Liver (tissue), 8 donors: ENCODE measurements at regions not wholly inside any gene's neighbourhood (a gene's known extent, or its start where the extent isn't known, plus 50 kb on each side); places are given as distances from the start of the nearest gene placed in this dataset.

ENCODE experiments used
- DNase-seq: peaks from one replicate; pipeline ENCODE4 v3.0.0-alpha.2; 2017; ENCODE audit warnings: low spot score
- H3K27ac ChIP-seq, 2 donors: one replicate each; pipeline ENCODE4 v1.7.0; 2013; ENCODE audit warnings: inconsistent platforms in 2 of 2, low read length in 2 of 2, control low read depth in 1 of 2, low read depth in 1 of 2, mild to moderate bottlenecking in 1 of 2
- H3K27me3 ChIP-seq, 4 donors: one replicate each; pipeline versions ENCODE4 v1.6.1 to v1.7.0; 2013; ENCODE audit warnings: low read length in 3 of 4, inconsistent platforms in 1 of 4, mild to moderate bottlenecking in 1 of 4, moderate library complexity in 1 of 4; ENCODE audit not compliant: control insufficient read depth in 4 of 4, insufficient read depth in 4 of 4
- H3K36me3 ChIP-seq, 4 donors: one replicate each; pipeline versions ENCODE4 v1.6.1 to v1.7.0; 2013; ENCODE audit warnings: low read length in 3 of 4, mild to moderate bottlenecking in 3 of 4, low read depth in 1 of 4, moderate library complexity in 1 of 4; ENCODE audit not compliant: control insufficient read depth in 4 of 4, insufficient read depth in 3 of 4
- H3K4me1 ChIP-seq, 4 donors: one replicate each; pipeline versions ENCODE4 v1.6.1 to v1.7.0; 2013; ENCODE audit warnings: low read length in 3 of 4, mild to moderate bottlenecking in 3 of 4, moderate library complexity in 1 of 4; ENCODE audit not compliant: control insufficient read depth in 4 of 4, insufficient read depth in 4 of 4
- H3K4me3 ChIP-seq, 3 donors: one replicate each; pipeline versions ENCODE4 v1.6.1 to v1.7.0; 2013; ENCODE audit warnings: low read length in 3 of 3, control low read depth in 1 of 3, low read depth in 1 of 3, mild to moderate bottlenecking in 1 of 3
- H3K9ac ChIP-seq, 2 donors: one replicate each; pipeline ENCODE4 v1.7.0; 2013; ENCODE audit warnings: low read length in 2 of 2, mild to moderate bottlenecking in 2 of 2, moderate library complexity in 2 of 2, control low read depth in 1 of 2, low read depth in 1 of 2
- H3K9me3 ChIP-seq, 4 donors: one replicate each; pipeline versions ENCODE4 v1.6.1 to v1.7.0; 2013; ENCODE audit warnings: low read length in 3 of 4; ENCODE audit not compliant: control insufficient read depth in 4 of 4
- EGR1 ChIP-seq, 2 donors: IDR thresholded peaks; 2 replicates each; pipeline ENCODE4 v1.6.1; 2016 to 2018; ENCODE audit warnings: antibody characterized with exemption in 2 of 2, low read depth in 2 of 2
- FOXA1 ChIP-seq: IDR thresholded peaks from 2 replicates; pipeline ENCODE4 v1.6.1; 2016; ENCODE audit warnings: antibody characterized with exemption
- FOXA2 ChIP-seq: IDR thresholded peaks from 2 replicates; pipeline ENCODE4 v1.6.1; 2016; ENCODE audit warnings: antibody characterized with exemption
- GABPA ChIP-seq, 2 donors: IDR thresholded peaks in 1 of 2; conservative IDR thresholded peaks in 1 of 2; 2 replicates each; pipeline ENCODE4 v1.6.1; 2016; ENCODE audit warnings: antibody characterized with exemption in 2 of 2, mild to moderate bottlenecking in 1 of 2, moderate library complexity in 1 of 2
- HNF4A ChIP-seq, 2 donors: conservative IDR thresholded peaks; 2 replicates each; pipeline ENCODE4 v1.6.1; 2016; ENCODE audit warnings: antibody characterized with exemption in 2 of 2, mild to moderate bottlenecking in 2 of 2
- HNF4G ChIP-seq: IDR thresholded peaks from 2 replicates; pipeline ENCODE4 v1.6.1; 2016; ENCODE audit warnings: antibody characterized with exemption
- JUND ChIP-seq, 2 donors: IDR thresholded peaks; 2 replicates each; pipeline ENCODE4 v1.6.1; 2016; ENCODE audit warnings: antibody characterized with exemption in 2 of 2
- NR2F2 ChIP-seq: IDR thresholded peaks from 2 replicates; pipeline ENCODE4 v1.6.1; 2016; ENCODE audit warnings: antibody characterized with exemption
- RAD21 ChIP-seq, 2 donors: IDR thresholded peaks; 2 replicates each; pipeline ENCODE4 v1.6.1; 2016; ENCODE audit warnings: antibody characterized with exemption in 2 of 2, mild to moderate bottlenecking in 2 of 2
- SP1 ChIP-seq: IDR thresholded peaks from 2 replicates; pipeline ENCODE4 v1.6.1; 2018; ENCODE audit warnings: antibody characterized with exemption, mild to moderate bottlenecking
- TAF1 ChIP-seq: conservative IDR thresholded peaks from 2 replicates; pipeline ENCODE4 v1.6.1; 2016; ENCODE audit warnings: antibody characterized with exemption, mild to moderate bottlenecking
- WGBS: extraction: QIAGEN DNeasy Blood & Tissue Kit; methylation state at CpG from one replicate; pipeline ENCODE4 v1.1.7; 2013; 5-methylcytosine and 5-hydroxymethylcytosine counted together
- TF ChIP-seq, protein P1 (sequence below): IDR thresholded peaks from 2 replicates; pipeline ENCODE4 v1.6.1; 2016; ENCODE audit warnings: antibody characterized with exemption
- TF ChIP-seq, protein P2 (sequence below): IDR thresholded peaks from 2 replicates; pipeline ENCODE4 v1.6.1; 2016; ENCODE audit warnings: antibody characterized with exemption
- TF ChIP-seq, protein P3 (sequence below): fragments of 150-350 bp; IDR thresholded peaks from 2 replicates; pipeline ENCODE4 v1.5.1; 2017; ENCODE audit warnings: improper control_type of control experiment, low read depth, low read length; ENCODE audit not compliant: missing input control
- TF ChIP-seq, protein P4 (sequence below): IDR thresholded peaks from 2 replicates; pipeline ENCODE4 v1.6.1; 2016; ENCODE audit warnings: antibody characterized with exemption
- donor health status: healthy.
- donor health status: healthy.
- donor health status: healthy.
- donor health status: healthy.
- donor health status: healthy.

DNA sequence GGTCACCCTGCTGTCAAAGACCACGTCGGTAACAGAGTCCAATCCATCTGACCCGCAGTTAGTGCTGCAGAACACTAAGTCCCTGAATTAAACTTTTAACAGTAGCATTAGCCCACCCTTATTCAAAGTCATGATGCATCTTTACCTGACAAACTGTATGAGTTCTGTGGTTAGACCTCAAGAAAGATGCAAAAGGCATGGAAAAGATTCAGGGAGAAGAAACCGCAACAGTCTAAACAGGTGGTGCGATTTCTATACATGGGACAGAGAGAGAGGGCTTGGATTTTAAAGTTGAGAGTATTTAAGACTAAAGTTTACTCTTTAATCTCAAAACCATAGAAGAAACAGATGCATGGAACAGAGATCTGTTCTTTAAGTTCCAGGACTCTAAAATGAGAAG lies 103.3 kb upstream of the NFE2L3 start:
- WGBS: 90% methylated on average over 5 of the region's 5 CpGs
- no peak for DNase-seq
- TF ChIP-seq GABPA (IDR thresholded peaks at IDR 0.05 in 1 of 2, conservative IDR thresholded peaks at IDR 0.05 in 1 of 2) (no peak), JUND (IDR thresholded peaks at IDR 0.05) (no peak), HNF4G (no peak)
- TF ChIP-seq, protein P1, sequence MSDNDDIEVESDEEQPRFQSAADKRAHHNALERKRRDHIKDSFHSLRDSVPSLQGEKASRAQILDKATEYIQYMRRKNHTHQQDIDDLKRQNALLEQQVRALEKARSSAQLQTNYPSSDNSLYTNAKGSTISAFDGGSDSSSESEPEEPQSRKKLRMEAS: no peak
- TF ChIP-seq, protein P2, sequence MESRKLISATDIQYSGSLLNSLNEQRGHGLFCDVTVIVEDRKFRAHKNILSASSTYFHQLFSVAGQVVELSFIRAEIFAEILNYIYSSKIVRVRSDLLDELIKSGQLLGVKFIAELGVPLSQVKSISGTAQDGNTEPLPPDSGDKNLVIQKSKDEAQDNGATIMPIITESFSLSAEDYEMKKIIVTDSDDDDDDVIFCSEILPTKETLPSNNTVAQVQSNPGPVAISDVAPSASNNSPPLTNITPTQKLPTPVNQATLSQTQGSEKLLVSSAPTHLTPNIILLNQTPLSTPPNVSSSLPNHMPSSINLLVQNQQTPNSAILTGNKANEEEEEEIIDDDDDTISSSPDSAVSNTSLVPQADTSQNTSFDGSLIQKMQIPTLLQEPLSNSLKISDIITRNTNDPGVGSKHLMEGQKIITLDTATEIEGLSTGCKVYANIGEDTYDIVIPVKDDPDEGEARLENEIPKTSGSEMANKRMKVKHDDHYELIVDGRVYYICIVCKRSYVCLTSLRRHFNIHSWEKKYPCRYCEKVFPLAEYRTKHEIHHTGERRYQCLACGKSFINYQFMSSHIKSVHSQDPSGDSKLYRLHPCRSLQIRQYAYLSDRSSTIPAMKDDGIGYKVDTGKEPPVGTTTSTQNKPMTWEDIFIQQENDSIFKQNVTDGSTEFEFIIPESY: no peak
- Histone ChIP-seq H3K9ac (no peak overlapping the region), H3K36me3 (no peaks in the 10 kb centered on the region), H3K27me3 (no peaks in the 10 kb centered on the region), H3K27ac (no peak overlapping the region), H3K4me3 (no peak overlapping the region), H3K4me1 (no peaks in the 10 kb centered on the region), H3K9me3 (no peaks in the 10 kb centered on the region)

DNA sequence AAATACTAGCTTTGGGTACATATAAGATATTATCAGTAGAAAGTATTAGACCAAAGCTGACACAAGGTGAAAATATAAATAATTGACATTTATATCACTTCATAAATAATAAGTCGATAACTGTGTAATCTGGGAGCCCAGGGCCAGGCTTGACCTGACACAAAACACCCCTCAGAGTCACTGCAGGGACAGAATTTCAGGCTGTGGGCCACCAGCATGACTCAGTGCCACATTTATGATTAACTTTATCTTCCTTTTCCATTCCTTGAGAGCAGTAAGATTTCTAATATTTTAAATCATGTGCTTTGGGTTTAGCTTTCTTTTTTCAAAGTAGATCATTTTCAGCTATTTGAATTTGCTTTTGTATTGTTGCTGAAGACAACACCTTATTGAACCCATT lies 102.9 kb upstream of the NFE2L3 start:
- TF ChIP-seq TAF1: no peak
- no peak for TF ChIP-seq SP1
- no peak for TF ChIP-seq HNF4G
- TF ChIP-seq GABPA (IDR thresholded peaks at IDR 0.05 in 1 of 2, conservative IDR thresholded peaks at IDR 0.05 in 1 of 2): no peak
- no peak for TF ChIP-seq EGR1 (IDR thresholded peaks at IDR 0.05; ENCODE audit: low read depth in 2 of 2)
- TF ChIP-seq, protein P3, sequence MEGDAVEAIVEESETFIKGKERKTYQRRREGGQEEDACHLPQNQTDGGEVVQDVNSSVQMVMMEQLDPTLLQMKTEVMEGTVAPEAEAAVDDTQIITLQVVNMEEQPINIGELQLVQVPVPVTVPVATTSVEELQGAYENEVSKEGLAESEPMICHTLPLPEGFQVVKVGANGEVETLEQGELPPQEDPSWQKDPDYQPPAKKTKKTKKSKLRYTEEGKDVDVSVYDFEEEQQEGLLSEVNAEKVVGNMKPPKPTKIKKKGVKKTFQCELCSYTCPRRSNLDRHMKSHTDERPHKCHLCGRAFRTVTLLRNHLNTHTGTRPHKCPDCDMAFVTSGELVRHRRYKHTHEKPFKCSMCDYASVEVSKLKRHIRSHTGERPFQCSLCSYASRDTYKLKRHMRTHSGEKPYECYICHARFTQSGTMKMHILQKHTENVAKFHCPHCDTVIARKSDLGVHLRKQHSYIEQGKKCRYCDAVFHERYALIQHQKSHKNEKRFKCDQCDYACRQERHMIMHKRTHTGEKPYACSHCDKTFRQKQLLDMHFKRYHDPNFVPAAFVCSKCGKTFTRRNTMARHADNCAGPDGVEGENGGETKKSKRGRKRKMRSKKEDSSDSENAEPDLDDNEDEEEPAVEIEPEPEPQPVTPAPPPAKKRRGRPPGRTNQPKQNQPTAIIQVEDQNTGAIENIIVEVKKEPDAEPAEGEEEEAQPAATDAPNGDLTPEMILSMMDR: no peak
- TF ChIP-seq, protein P1: no peak
- TF ChIP-seq, protein P2: no peak
- no peak for TF ChIP-seq RAD21 (IDR thresholded peaks at IDR 0.05)
- no peak for TF ChIP-seq FOXA1
- TF ChIP-seq NR2F2: no peak
- TF ChIP-seq, protein P4, sequence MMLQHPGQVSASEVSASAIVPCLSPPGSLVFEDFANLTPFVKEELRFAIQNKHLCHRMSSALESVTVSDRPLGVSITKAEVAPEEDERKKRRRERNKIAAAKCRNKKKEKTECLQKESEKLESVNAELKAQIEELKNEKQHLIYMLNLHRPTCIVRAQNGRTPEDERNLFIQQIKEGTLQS: no peak
- no peak for TF ChIP-seq HNF4A (conservative IDR thresholded peaks at IDR 0.05)
- no peak for TF ChIP-seq FOXA2
- H3K9me3 ChIP-seq: no peaks in the 10 kb centered on the region
- H3K36me3 ChIP-seq: no peaks in the 10 kb centered on the region
- no peaks in the 10 kb centered on the region for H3K4me1 ChIP-seq
- H3K9ac ChIP-seq: no peak overlapping the region
- 89% methylated on average over 1 of the region's 1 CpG for WGBS
- DNase-seq: no peak
- H3K4me3 ChIP-seq: no peak overlapping the region
- H3K27ac ChIP-seq: no peak overlapping the region
- no peaks in the 10 kb centered on the region for H3K27me3 ChIP-seq
